RWPE2 (cell line): ENCODE measurements at regions not wholly inside any gene's neighbourhood (a gene's known extent, or its start where the extent isn't known, plus 50 kb on each side); places are given as distances from the start of the nearest gene placed in this dataset.

ENCODE experiments used
- ATAC-seq: fragments of 200-7000 bp; cut with Tn5 transposase; 3 replicates; pipeline ENCODE4 v1.9.1; 2021; ENCODE audit warnings: low read depth
- DNase-seq: peaks from one replicate; pipeline ENCODE4 v3.0.0-alpha.2; 2020; ENCODE audit warnings: low spot score
- H3K27ac ChIP-seq: fragments of 450-650 bp; 2 replicates; pipeline ENCODE4 v1.5.1; 2017; ENCODE audit warnings: mild to moderate bottlenecking; ENCODE audit not compliant: poor library complexity, severe bottlenecking
- H3K27me3 ChIP-seq: fragments of 250-450 bp; sonication (Bioruptor Pico); 2 replicates; pipeline ENCODE4 v1.5.1; 2021; ENCODE audit warnings: mild to moderate bottlenecking, moderate library complexity; ENCODE audit not compliant: insufficient read depth, poor library complexity, severe bottlenecking
- H3K36me3 ChIP-seq: fragments of 250-450 bp; sonication (Bioruptor Pico); 2 replicates; pipeline ENCODE4 v1.5.1; 2020; ENCODE audit warnings: low read depth, mild to moderate bottlenecking, moderate library complexity
- H3K4me1 ChIP-seq: fragments of 250-450 bp; sonication (Bioruptor Pico); 2 replicates; pipeline ENCODE4 v1.5.1; 2021; ENCODE audit warnings: mild to moderate bottlenecking, moderate library complexity; ENCODE audit not compliant: insufficient read depth, poor library complexity, severe bottlenecking
- H3K4me3 ChIP-seq: fragments of 250-450 bp; sonication (Bioruptor Pico); 2 replicates; pipeline ENCODE4 v1.5.1; 2021; ENCODE audit warnings: mild to moderate bottlenecking, moderate library complexity; ENCODE audit not compliant: severe bottlenecking
- H3K9me3 ChIP-seq: fragments of 250-450 bp; sonication (Bioruptor Pico); 2 replicates; pipeline ENCODE4 v1.5.1; 2021; ENCODE audit warnings: mild to moderate bottlenecking, moderate library complexity; ENCODE audit not compliant: severe bottlenecking
- TF ChIP-seq, protein P1 (sequence below): fragments of 450-650 bp; IDR thresholded peaks from one replicate; pipeline ENCODE4 v1.5.1; 2017; ENCODE audit warnings: mild to moderate bottlenecking, moderate library complexity; ENCODE audit not compliant: poor library complexity, severe bottlenecking

DNA sequence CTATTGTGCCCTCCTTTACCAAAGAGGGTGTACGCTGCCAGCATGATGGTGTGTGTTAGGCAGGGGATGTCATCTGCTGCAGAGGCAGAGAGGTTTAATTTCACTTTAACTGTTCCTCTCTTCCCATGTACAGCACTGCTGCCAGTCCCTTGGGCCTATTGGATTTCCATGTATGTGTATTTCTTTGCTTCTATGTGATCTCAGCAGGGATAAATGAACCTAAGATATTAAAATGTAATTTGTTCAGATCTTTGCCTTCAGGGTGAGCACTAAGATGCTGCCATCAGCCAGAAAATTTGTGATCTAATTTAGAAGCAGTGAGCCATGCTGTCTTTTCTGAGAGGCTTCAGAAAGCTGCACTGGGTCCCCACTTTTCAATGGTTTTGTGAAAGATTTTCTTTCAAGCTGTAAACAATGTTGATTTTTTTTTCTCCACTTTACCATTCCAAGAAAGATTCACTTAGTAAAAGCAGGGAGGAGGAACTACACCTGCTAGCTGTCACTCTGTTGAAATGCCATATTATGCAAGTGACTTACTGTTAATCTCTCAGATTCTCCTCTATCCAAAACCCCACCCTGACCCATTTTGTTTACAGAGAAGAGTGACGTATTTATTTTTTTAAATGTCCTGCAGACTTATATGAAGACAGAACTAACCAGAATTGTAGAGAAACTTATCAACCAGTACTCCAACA, 261.9 kb downstream of the TBL1XR1 start:
- Histone ChIP-seq H3K36me3 (no peaks in the 10 kb centered on the region), H3K27ac (no peak overlapping the region), H3K4me3 (no peak overlapping the region), H3K9me3 (no peaks in the 10 kb centered on the region), H3K4me1 (peaks cover 3% of the 10 kb centered on the region), H3K27me3 (no peaks in the 10 kb centered on the region)
- TF ChIP-seq, protein P1, sequence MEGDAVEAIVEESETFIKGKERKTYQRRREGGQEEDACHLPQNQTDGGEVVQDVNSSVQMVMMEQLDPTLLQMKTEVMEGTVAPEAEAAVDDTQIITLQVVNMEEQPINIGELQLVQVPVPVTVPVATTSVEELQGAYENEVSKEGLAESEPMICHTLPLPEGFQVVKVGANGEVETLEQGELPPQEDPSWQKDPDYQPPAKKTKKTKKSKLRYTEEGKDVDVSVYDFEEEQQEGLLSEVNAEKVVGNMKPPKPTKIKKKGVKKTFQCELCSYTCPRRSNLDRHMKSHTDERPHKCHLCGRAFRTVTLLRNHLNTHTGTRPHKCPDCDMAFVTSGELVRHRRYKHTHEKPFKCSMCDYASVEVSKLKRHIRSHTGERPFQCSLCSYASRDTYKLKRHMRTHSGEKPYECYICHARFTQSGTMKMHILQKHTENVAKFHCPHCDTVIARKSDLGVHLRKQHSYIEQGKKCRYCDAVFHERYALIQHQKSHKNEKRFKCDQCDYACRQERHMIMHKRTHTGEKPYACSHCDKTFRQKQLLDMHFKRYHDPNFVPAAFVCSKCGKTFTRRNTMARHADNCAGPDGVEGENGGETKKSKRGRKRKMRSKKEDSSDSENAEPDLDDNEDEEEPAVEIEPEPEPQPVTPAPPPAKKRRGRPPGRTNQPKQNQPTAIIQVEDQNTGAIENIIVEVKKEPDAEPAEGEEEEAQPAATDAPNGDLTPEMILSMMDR, result no peak
- no peak for DNase-seq
- no peak for ATAC-seq

DNA sequence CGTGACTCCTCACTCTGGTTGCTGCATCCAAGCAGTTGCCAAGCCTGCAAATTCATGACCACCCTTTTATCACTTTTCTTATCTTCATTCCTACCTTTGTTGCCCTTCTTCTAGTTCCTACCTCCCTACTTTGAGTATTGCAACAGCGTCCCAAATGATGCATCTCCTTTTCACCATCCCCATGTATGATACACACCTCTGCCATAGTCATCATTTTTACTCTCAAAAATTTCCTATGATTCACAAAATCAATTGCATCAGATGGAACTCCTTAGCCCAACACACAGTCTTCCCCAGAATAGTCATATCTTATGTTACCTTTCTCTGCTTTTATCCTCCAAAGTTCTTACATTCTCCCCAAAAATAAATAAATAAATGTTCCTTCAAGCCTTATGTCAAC, 262.6 kb downstream of the TBL1XR1 start:
- H3K9me3 ChIP-seq, result no peaks in the 10 kb centered on the region
- H3K4me1 ChIP-seq, result peaks cover 3% of the 10 kb centered on the region
- no peaks in the 10 kb centered on the region for H3K27me3 ChIP-seq
- no peak for DNase-seq
- peak; percentile 54; the same call in 1 of the 3 replicates for ATAC-seq
- no peaks in the 10 kb centered on the region for H3K36me3 ChIP-seq
- no peak overlapping the region for H3K4me3 ChIP-seq
- no peak overlapping the region for H3K27ac ChIP-seq
- TF ChIP-seq, protein P1, result no peak

DNA sequence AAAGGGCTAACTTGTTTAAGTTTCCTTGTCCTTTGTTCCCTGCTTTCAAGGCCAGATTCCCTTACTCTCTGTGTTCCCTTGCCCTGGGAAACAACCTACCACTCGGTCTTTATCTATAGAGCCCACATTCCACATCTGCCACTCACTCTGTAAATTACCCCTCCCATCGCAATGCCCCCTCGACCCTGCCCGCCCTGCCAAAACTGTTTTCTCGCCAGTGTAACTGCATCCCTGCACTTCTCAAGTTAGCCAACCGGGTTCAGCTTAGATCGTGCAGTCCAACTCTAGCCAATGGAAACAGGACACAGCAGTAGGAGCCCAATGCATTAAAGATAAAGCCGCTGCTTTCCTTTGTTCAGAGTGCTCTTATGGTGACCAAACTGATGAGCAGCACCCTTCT, 263.6 kb downstream of the TBL1XR1 start:
- Histone ChIP-seq H3K4me1 (no peaks in the 10 kb centered on the region), H3K27ac (no peak overlapping the region), H3K36me3 (no peaks in the 10 kb centered on the region), H3K27me3 (peaks cover 3% of the 10 kb centered on the region), H3K9me3 (no peaks in the 10 kb centered on the region), H3K4me3 (no peak overlapping the region)
- TF ChIP-seq, protein P1, result no peak
- DNase-seq (no peak), ATAC-seq (no peak)

DNA sequence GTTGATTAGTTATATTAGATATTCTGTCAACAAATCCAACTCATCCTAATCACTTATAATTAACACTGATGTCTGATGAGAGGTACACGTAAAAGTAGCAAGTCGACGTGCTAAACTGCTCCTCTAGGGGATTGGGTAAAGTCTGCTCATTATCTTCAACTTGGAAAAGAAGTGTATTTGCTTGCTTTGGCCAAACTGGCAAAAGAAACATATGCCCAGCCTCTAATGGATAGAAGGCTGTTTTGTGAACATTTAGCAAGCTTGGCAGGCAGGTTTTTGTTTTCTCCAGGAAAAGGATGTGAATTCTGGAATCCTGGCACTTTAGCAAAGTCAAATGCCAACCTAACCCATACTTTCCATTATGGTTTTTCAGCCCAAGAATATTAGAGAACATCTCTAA, 264.8 kb downstream of the TBL1XR1 start:
- TF ChIP-seq, protein P1, result no peak
- H3K4me1 ChIP-seq, result no peaks in the 10 kb centered on the region

DNA sequence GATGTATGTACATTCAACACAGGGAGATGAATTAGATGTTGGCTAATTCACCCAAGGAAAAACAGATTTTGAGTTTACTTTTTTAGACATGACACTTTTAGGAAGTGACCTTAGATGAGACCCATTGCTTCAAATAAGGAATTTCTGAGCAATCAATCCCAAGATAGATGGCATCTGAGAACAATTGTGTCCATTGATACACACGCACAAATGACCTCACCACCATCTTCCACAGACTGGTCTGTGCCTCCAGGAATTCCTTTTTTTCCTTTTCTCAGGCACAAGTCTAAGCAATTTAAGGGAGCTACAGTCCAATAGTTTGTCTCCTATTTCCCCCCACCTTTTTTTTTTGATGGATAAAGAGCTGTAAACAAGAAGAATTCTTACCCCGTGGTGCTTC, 265.3 kb downstream of the TBL1XR1 start:
- TF ChIP-seq, protein P1, result no peak
- Histone ChIP-seq H3K9me3 (no peaks in the 10 kb centered on the region), H3K36me3 (no peaks in the 10 kb centered on the region), H3K27ac (no peak overlapping the region), H3K4me3 (no peak overlapping the region), H3K27me3 (peaks cover 3% of the 10 kb centered on the region), H3K4me1 (no peaks in the 10 kb centered on the region)
- ATAC-seq (no peak), DNase-seq (no peak)

More for the DNA sequence above, 264.8 kb downstream of the TBL1XR1 start:
- ATAC-seq, result no peak
- Histone ChIP-seq H3K4me3 (no peak overlapping the region), H3K36me3 (no peaks in the 10 kb centered on the region), H3K27ac (no peak overlapping the region), H3K27me3 (peaks cover 3% of the 10 kb centered on the region), H3K9me3 (no peaks in the 10 kb centered on the region)
- no peak for DNase-seq
